ENCODE measurements at regions not wholly inside any gene's neighbourhood (a gene's known extent, or its start where the extent isn't known, plus 50 kb on each side); places are given as distances from the start of the nearest gene placed in this dataset.
A peak's percentile ranks its signal among the peaks of the same experiment; 100 is the strongest.

DNA sequence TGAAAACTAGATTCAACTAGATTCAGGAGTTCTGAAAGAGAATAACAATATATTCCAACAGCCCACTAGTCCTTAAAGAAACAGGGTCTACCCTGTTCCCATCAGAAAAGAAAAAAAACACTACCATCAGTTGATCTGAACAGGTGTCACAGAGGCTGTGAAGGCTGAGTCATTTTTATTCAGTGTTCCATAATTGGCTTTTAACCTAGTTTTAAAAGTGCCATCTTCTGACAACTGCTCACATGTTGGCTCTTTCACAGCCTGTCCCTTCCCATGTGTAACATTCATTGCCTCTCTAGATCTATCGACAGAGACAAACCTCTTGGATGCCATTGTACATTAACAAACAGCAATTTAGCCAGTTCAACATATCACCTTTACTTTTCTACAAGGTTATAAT lies 243.7 kb downstream of the TBX15 start:
- intact Hi-C loops (cut with DNase I) = no loop called here
- ATAC-seq = no peak
- DNase-seq = no peak

DNA sequence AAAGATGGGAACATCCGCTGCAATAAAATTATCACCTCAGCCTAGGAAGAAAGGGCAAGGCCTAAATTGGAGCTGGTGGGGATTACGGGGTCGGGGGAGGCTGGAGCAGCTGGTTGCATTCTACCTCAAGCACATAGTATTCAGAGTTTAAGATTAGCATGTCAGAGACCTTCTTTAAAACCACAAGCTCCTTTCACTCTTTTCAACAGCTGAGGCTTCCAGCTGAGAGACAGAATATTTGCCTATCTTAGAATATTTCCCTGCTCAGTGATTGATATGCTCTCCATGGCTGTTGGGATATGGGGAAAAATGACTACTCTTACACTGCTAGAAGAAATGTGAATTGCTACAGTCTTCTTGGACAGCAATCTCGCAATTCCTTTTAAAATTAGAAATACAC lies 248.6 kb downstream of the TBX15 start:
- ATAC-seq (no peak), DNase-seq (no peak)
- intact Hi-C loops (cut with DNase I) = no loop called here

DNA sequence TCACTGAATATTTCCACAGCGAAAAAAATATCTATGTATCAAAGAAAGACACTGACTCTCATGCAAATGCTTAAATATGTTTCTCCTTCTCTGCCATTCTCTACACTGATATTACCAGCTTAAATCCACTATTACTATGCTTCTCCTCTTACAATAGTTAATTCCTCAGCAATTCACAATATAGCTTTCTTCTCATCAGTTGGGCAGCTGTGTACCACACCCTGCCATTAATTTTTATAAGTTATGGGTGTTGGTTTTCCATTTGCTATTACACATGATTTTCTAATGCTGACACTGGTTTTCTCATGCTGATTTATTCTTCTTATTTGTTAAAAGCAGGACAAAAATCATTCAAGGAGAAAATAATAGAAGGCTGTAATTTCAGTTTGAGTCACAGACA lies 251.8 kb downstream of the TBX15 start:
- DNase-seq (no peak), ATAC-seq (no peak)
- intact Hi-C loops (cut with DNase I) = no loop called here

DNA sequence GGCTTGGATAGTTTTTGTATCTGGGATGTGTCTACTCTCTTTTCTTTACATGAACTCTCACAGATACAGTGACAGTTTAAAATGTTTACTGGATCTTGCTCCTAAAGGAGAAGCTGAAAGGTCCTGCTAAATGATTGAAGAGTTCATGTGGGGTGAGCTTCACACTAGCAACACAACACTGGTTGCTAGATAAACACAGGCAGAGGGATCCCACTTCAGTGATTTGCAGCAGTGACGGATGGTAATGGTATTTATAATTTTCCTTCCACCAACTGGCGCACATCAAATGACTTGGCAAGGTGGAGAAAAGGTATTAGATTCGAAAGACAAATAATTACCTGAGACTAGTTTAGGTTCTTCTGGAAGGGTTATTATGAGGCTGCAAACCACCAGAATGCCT lies 270.2 kb downstream of the TBX15 start:
- no peak for DNase-seq
- peak in 1 of 2 donors; percentile 81 for ATAC-seq
- intact Hi-C loops (cut with DNase I) = loop anchor here in 1 of 2 donors (10.0 kb wide), 1 partner anchor 413 kb away; no protein-coding TSS in a partner anchor

DNA sequence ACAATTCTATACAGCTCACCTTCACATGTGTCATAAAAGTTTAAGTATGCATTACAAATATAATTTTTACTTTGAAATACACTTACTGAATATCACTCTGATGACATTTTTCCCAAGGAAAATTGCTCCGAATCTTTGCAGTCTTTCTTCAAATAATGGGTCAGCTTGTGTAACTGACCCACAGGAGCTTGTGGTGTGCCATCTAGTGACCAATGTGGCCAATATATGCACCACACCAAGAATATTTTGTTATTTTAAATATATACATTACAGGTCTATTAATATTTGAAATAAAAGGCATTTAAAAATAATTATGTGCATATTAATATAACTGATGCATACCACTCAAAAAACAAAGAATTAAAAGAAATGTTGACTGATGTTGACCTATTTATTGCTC lies 271.4 kb downstream of the TBX15 start:
- ATAC-seq (no peak), DNase-seq (no peak)
- intact Hi-C loops (cut with DNase I) = loop anchor here in 1 of 2 donors (10.0 kb wide), 1 partner anchor 412 kb away; no protein-coding TSS in a partner anchor

DNA sequence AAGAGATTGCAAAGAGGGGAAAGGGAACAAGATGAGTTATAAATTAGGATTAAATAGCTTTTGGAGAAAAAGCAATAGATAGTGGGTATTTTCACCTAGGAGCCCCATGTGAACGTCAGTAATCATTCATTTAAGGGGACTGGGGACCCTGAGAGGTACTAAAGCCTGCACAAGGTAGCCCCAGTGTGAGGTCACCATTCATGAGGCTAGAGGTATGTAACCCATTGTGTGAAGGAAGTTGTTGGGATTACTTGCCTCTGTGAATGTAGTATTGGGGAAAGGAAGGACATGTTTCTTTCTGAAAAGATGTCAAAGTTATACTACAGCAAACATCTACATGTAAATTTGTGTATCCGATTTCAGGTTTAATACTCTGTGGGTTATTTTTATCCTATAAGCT lies 276.8 kb downstream of the TBX15 start:
- ATAC-seq = no peak
- intact Hi-C loops (cut with DNase I) = loop anchor here in 1 of 2 donors (10.0 kb wide), 1 partner anchor 407 kb away; no protein-coding TSS in a partner anchor

DNA sequence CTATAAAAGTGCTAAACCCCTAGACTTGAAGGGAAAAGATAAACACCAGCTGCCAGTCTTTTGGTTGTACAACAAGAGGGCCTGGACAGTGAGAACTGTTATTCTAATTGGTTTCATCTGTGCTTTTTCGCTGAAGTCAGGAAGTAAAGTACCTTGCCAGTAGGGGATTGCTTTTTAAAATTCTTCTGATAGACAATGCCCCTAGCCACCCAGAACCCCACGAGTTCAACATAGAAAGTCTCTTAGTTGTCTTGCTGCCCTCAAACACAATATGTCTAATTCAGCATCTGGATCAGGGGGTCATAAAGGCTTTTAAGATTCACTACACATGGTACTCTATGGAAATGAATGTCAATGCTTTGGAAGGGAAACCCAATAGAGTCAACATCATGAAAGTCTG lies 289.2 kb downstream of the TBX15 start:
- intact Hi-C loops (cut with DNase I) = no loop called here
- DNase-seq (no peak), ATAC-seq (no peak)

More for the DNA sequence above, 276.8 kb downstream of the TBX15 start:
- DNase-seq = no peak

DNA sequence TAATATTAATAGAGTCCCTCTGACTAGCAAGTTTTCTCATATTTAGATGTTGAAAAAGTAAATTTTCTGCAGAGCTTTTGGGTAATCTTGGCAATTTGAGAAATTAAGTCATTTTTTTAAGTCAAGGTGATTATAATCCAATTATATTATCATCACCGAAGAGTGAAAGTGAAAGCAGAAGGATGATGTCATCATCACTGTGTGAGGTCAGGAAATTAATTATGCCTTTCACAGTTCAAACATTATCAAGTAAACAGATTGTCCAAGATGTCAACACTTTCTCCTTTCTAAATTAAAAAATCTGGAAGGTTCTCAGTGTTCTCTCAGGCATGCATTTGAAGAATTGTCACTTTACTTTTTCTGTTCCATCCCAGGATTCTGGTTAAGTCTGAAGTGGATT lies 296.0 kb downstream of the TBX15 start:
- ATAC-seq = no peak
- intact Hi-C loops (cut with DNase I) = no loop called here
- no peak for DNase-seq

DNA sequence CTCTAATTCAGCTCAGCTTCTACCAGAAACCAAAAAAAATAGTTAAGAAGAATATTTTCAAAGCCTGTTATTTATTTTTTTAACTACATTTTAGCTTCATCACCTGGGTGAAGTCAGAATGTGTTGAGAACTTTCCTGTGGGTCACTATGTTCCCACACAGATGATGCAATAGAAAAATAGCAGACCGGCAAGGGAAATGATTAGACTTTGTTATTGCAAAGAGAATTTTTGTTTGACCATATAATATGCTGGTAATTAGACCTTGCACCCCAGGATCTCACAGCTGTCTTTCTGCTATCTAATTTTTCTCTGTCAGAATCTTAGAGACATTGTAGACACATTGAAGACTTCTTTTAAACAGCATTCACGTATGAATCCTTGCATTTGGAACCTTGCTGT lies 299.3 kb downstream of the TBX15 start:
- peak in 1 of 2 donors; percentile 42 for ATAC-seq
- intact Hi-C loops (cut with DNase I) = no loop called here
- DNase-seq = no peak

DNA sequence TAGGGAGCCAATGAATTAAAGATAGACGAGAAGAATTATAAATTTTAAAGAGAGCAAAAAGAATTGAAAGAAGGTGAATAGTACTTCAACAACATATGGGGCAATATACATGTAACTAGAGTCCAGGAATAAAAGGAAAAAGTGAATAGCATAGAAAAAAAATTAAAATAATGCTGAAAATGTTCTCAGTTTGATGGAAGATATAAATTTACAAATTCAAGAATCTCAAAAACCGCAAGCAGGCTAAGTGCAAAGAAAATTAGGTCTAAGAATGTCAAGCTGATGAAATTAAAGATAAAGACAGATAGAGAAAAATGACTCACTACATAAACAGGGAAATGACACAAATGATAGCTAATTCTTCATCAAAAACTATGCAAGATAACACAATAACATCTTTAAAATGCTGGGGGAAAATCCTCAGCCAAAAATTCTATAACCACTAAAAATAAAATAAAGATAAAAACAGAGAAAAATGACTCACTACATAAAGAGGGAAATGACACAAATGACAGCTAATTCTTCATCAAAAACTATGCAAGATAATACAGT lies 326.3 kb downstream of the TBX15 start:
- intact Hi-C loops (cut with DNase I) = no loop called here
- DNase-seq (no peak), ATAC-seq (no peak)

DNA sequence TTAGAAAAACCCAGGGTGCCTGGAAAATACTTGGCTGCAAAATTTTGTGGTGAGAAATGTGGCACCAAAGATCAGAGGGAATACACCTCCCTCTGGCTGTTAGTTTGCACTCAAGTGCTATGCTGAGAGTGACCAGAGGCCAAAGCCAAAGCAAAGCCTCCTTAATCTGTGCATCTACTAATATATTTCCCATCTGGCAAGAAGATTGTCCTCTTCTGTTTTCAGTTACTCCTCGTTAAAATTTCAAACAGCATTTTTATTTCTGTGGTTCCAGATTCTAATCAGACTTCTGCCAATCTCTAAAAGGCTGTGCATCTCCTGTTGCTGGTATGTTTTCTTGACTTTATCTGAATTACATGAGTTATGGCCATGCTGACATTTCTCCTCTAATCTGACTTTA lies 327.4 kb downstream of the TBX15 start:
- DNase-seq (no peak), ATAC-seq (no peak)
- intact Hi-C loops (cut with DNase I) = no loop called here

DNA sequence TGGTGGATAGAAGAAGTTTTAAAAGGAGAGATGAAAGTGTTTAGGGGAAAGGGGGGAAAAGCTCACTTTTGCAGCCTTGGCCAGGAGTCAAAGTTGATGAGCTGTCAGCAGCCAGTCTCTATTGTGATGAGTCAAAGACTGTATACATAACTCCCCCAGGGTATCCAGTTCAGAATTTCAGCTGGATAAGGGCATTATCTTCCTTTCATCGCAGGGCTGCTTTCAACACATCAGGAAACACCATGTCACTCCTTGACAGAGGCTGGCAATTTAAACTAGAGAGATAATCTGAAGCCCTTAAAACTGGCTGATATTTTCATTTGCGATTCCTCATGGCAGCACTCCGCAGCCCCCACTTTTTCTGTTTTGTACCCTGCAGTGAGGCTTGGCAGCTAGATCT lies 328.5 kb downstream of the TBX15 start:
- intact Hi-C loops (cut with DNase I) = no loop called here
- DNase-seq (no peak), ATAC-seq (peak in 1 of 2 donors; percentile 84)

DNA sequence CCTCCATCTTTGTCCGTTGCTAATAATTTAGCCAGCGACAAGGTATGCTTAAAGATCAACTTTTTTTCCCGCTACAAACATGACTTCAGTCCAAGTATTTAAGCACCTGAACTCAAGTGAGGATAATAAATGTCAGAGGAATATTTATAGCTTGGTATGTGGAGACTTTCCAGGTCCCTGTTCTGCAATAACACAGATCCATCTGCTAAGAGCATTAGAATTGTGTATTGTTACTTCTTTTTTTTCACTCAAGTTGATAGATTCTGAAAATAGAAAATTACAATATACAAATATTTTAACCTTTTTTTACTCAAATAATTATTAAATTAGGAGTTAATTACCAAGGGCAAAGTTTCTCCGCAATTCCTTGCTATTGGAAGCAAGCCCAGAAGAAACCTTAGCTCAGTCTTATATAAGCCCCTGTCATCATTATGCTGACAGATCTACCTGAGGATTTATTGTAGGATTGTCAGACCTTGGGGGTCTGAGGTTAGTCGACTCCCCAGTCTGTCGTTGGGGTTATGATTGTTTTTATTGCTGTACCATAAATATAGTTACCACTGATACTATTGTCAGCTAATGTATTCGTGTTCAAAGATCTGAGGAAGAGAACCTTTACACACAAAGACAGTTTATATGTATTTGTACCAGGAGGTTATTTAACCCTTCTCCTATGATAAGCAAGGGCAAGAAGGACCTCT lies 337.9 kb downstream of the TBX15 start:
- intact Hi-C loops (cut with DNase I) = no loop called here
- ATAC-seq (no peak), DNase-seq (no peak)

DNA sequence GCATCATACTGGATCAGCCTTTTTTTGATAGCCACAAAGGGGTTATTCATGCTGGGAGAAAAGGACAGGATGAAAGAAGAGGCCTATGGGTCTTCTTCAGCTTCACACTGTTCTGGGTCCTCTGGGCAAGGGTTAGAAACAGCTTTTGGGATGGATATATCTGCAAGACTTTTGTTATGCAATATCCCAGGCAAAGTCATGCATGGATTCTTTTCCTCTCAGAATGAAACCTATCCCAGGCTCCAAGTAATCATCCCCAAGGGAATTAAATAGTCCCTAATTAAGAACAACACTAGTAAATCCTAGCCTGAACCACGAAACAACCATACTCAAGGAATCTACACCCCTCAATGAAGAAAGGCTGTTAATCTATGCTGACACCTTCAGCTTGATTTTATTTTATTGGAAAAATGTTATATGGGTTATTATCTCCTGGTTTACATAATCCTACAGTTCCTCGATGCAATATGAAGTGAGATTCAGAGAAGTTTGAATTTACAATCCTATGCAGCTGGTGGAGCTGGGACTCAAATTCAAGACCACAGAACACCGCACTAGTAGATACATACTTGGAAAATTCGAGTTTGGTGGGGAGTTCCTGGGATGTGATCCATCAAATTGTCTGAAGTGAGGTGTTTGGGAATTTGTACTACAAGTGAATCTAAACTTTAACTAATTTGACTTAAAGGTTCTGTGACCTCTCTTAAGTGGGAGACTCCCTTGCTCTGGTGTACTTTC lies 338.6 kb downstream of the TBX15 start:
- no peak for ATAC-seq
- intact Hi-C loops (cut with DNase I) = no loop called here
- DNase-seq = no peak

DNA sequence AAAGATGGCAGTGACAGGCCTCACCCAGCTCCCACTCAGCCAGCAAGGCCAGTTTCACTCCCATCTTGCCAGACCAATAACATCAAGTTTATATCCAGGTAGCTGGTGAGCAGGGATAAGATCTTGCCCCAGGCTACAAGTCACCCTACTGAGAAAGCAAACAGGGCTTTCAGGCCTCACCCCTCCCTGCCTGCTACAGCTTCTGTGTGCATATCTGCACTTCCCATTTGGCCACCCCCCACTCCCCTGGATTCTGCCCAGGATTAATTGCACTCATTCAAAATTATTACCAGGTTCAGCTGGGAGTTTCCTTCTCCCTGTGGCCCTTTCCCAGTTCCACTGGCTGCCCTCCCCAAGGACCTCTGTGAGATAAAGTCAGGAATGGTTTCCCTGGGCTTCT lies 352.1 kb downstream of the TBX15 start:
- DNase-seq (no peak), ATAC-seq (no peak)
- intact Hi-C loops (cut with DNase I) = no loop called here

DNA sequence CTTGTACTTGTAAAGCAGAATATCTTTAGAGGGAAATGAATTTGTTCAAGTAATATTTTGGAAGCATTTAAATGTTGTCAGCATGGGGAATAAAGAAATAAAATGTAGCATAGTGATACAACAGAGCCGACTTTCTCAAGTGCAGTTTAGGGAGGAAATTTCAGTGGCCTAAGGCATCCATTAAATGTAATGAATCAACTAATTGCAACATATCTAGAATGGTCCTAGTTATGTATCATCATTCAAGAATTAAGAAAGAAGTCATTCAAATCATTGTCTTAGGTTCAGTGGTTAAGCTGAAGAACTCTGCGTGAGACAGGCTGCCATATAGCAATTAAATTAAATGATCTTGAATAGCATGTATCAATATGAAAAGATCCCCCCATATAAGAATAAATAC lies 360.7 kb downstream of the TBX15 start:
- intact Hi-C loops (cut with DNase I) = no loop called here
- ATAC-seq (no peak), DNase-seq (no peak)

DNA sequence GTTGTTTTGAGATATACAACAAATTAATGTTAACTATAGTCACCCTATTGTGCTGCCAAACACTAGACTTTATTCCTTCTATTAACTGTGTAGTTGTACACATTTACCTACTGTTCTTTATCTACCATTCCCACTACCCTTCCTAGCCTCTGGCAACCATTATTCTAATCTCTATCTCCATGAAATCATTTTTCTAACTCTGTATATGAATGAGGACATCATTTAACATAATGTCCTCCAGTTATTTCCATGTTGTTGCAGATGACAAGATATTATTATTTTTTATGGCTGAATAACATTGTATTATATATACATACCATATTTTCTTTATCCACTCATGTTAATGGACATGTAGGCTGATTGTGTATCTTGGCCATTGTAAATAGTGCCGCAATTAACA lies 366.3 kb downstream of the TBX15 start:
- intact Hi-C loops (cut with DNase I) = no loop called here
- no peak for ATAC-seq
- no peak for DNase-seq

DNA sequence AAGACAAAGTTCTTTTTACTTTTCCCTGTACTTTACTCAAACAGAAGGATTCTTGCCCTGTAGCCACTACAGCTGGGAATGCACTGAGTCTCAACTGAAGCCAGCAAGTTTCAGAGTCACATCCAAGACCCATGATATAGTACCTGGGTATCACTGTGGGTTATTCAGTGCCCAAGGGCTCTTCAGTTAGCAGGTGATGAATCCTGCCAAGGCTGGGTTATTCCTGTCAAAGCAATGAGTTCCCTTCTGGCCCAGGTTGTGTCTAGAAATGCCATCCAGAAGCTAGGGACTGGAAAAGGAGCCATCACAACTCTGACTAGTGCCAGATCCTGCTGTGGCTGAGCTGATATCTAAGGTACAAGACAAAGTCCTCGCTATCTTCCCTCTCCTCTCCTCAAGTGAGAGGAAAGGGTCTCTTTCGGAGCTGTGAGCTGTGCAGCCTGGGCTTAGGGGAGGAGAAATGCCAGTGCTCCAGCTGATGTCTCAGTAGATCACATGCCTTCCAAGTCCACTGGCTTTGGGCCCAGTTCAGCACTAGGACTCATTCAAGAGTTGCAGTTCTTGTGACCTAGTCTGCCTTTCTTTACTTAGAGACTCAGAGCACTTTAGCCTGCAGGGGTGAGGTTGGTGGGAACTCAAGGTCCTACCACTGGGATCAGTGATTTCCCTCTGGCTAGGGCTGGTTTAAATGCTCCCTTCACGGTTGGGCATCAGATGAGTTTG lies 369.4 kb downstream of the TBX15 start:
- ATAC-seq (no peak), DNase-seq (no peak)
- intact Hi-C loops (cut with DNase I) = no loop called here

DNA sequence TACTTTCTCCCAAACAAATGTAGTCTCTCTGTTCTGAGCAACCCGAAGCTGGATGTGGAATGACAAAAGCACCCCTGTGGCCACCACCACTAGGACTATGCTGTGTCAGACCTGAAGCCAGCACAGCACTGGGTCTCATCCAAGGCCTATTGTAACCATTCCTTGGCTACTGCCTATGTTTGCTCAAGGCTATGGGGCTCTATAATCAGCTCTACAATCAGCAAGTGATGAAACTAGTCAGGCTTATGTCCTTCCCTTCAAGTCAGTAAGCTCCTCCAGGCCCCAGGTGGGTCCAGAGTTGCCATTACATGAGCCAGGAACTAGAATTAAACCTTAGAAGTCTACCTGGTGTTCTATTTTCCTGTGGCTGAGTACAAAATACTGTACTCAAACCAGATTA lies 370.2 kb downstream of the TBX15 start:
- ATAC-seq (no peak), DNase-seq (no peak)
- intact Hi-C loops (cut with DNase I) = no loop called here

DNA sequence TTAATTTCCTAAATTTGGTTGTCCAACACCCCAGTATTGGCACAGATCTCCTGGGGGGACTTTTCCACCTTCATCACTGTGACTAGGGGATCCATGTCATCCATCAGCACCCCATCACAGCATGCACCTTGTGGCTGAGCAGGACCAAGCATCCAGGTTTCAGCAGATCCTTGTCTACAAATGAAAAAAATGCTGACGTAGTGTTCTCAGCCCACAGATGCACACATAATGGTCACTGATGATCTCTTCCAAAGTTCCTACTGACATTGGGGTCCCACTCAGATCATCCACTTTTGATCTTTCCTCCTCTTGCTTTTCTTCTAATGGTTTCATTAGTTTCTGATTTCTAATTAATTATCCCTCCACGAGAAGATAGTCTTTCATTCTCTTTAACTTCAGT lies 373.1 kb downstream of the TBX15 start:
- no peak for ATAC-seq
- intact Hi-C loops (cut with DNase I) = no loop called here

More for the DNA sequence above, 373.1 kb downstream of the TBX15 start:
- no peak for DNase-seq

Measured in left cardiac atrium (tissue), 4 donors.